Psoas muscle (tissue), 7 donors: ENCODE measurements at regions not wholly inside any gene's neighbourhood (a gene's known extent, or its start where the extent isn't known, plus 50 kb on each side); places are given as distances from the start of the nearest gene placed in this dataset.

Source experiments
- ATAC-seq, 4 donors: fragments of 200-7000 bp; cut with Tn5 transposase; one replicate each; pipeline ENCODE4 v1.9.1; 2020; ENCODE audit warnings: moderate library complexity in 3 of 4, mild to moderate bottlenecking in 2 of 4
- DNase-seq, 2 donors: peaks; one replicate each; pipeline ENCODE4 v3.0.0-alpha.2; 2020
- H3K27ac ChIP-seq: fragments of 200-600 bp; one replicate; pipeline ENCODE4 v1.8.0; 2022
- H3K27me3 ChIP-seq, 3 donors: fragments of 200-600 bp in 1 of 3; one replicate each; pipeline versions ENCODE4 v1.6.1 to v1.8.0; 2013 to 2022; ENCODE audit warnings: low read length in 2 of 3, mild to moderate bottlenecking in 2 of 3, moderate library complexity in 1 of 3; ENCODE audit not compliant: insufficient read depth in 3 of 3
- H3K36me3 ChIP-seq, 2 donors: fragments of 200-600 bp in 1 of 2; one replicate each; pipeline versions ENCODE4 v1.6.1 to v1.8.0; 2013 to 2022; ENCODE audit warnings: low read depth in 1 of 2, mild to moderate bottlenecking in 1 of 2, moderate library complexity in 1 of 2; ENCODE audit not compliant: insufficient read depth in 1 of 2
- H3K4me1 ChIP-seq: fragments of 200-600 bp; one replicate; pipeline ENCODE4 v1.8.0; 2022
- H3K4me3 ChIP-seq: fragments of 200-600 bp; one replicate; pipeline ENCODE4 v1.8.0; 2022; ENCODE audit warnings: mild to moderate bottlenecking
- H3K9me3 ChIP-seq: fragments of 200-600 bp; one replicate; pipeline ENCODE4 v1.8.0; 2022
- WGBS, 3 donors: extraction: QIAGEN DNeasy Blood & Tissue Kit; methylation state at CpG; one replicate each; pipeline versions ENCODE4 v1.1.6 to v1.1.7; 2013; 5-methylcytosine and 5-hydroxymethylcytosine counted together
- intact Hi-C, 2 donors: fragments of 100-400 bp; cut with DNase I; formaldehyde crosslinking; loops; one replicate each; pipeline versions ENCODE4 v1.11.0 to v1.14.2; 2022
- TF ChIP-seq, protein P1 (sequence below): fragments of 200-600 bp; IDR thresholded peaks from one replicate; pipeline ENCODE4 v1.8.0; 2022; ENCODE audit warnings: antibody characterized with exemption
- donor health status: healthy with polysubstance abuse.
- donor health status: DM: no; HTN: no; CAD: no; lungs with moderate emphysema.
- donor health status: Bipolar disorder and iron deficiency.
- donor health status: healthy.
- donor health status: DM: yes; HTN: yes; CAD: no.
- donor health status: DM: no; HTN: no; CAD: no.
- donor health status: DM: yes; HTN: yes; CAD: no.

- peaks cover 3% of the 10 kb centered on the region for H3K9me3 ChIP-seq
- DNase-seq (no peak), ATAC-seq (no peak)
- no peaks in the 10 kb centered on the region for H3K4me1 ChIP-seq
- H3K27me3 ChIP-seq, result no peaks in the 10 kb centered on the region
- intact Hi-C loops, result no loop called here
- no peak overlapping the region for H3K27ac ChIP-seq
- H3K36me3 ChIP-seq, result no peaks in the 10 kb centered on the region
- TF ChIP-seq, protein P1, sequence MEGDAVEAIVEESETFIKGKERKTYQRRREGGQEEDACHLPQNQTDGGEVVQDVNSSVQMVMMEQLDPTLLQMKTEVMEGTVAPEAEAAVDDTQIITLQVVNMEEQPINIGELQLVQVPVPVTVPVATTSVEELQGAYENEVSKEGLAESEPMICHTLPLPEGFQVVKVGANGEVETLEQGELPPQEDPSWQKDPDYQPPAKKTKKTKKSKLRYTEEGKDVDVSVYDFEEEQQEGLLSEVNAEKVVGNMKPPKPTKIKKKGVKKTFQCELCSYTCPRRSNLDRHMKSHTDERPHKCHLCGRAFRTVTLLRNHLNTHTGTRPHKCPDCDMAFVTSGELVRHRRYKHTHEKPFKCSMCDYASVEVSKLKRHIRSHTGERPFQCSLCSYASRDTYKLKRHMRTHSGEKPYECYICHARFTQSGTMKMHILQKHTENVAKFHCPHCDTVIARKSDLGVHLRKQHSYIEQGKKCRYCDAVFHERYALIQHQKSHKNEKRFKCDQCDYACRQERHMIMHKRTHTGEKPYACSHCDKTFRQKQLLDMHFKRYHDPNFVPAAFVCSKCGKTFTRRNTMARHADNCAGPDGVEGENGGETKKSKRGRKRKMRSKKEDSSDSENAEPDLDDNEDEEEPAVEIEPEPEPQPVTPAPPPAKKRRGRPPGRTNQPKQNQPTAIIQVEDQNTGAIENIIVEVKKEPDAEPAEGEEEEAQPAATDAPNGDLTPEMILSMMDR, result no peak
- H3K4me3 ChIP-seq, result no peak overlapping the region
- 88 to 100% (median 93%) methylated on average over 1 of the region's 1 CpG for WGBS, 3 donors
Observed at GRCh38 chr10:43983856-43984271, 335.2 kb upstream of the ZNF32 start.

DNA sequence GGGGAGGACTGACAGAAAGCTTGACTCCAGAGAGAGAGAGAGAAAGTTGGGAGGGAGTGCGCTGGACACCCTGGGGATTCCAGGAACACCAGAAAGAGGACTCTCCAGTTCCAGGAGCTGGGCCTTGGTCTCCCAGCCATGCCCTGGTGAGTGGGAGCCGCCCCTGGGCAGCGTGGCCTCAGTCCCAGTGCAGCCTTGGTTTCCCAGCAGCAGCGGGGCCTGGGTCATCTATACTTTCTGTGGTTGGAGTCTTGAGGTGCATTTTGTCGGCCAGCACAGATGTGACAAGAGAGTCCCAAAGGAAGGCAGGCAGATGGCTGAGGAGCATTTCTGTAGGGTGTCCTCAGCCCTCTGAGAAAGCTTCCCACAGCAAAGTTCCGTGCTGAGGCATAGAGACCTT is 334.7 kb upstream of the ZNF32 start:
- Histone ChIP-seq H3K4me1 (no peaks in the 10 kb centered on the region), H3K27me3 (no peaks in the 10 kb centered on the region), H3K4me3 (no peak overlapping the region), H3K36me3 (no peaks in the 10 kb centered on the region), H3K9me3 (peaks cover 3% of the 10 kb centered on the region), H3K27ac (no peak overlapping the region)
- WGBS, 3 donors, result 90 to 94% (median 94%) methylated on average over 6 of the region's 6 CpGs
- intact Hi-C loops, result no loop called here
- TF ChIP-seq, protein P1, result no peak
- ATAC-seq, result no peak
- DNase-seq, result no peak

- peaks cover 3% of the 10 kb centered on the region for H3K9me3 ChIP-seq
- TF ChIP-seq, protein P1, result no peak
- no peak overlapping the region for H3K27ac ChIP-seq
- intact Hi-C loops, result no loop called here
- ATAC-seq (no peak), DNase-seq (no peak)
- no peaks in the 10 kb centered on the region for H3K4me1 ChIP-seq
- WGBS, 3 donors, result 72 to 87% (median 75%) methylated on average over 3 of the region's 3 CpGs
- no peaks in the 10 kb centered on the region for H3K36me3 ChIP-seq
- no peak overlapping the region for H3K4me3 ChIP-seq
- H3K27me3 ChIP-seq, result no peaks in the 10 kb centered on the region
Observed at GRCh38 chr10:43982250-43982649, 333.6 kb upstream of the ZNF32 start.

- no peak for ATAC-seq
Observed at GRCh38 chr10:43981696-43982095, 333.0 kb upstream of the ZNF32 start.

GRCh38 chr10:43981232-43981631 is 332.6 kb upstream of the ZNF32 start:
- ATAC-seq (no peak), DNase-seq (no peak)
- Histone ChIP-seq H3K9me3 (no peaks in the 10 kb centered on the region), H3K27ac (no peak overlapping the region), H3K4me3 (no peak overlapping the region), H3K36me3 (no peaks in the 10 kb centered on the region), H3K27me3 (no peaks in the 10 kb centered on the region), H3K4me1 (no peaks in the 10 kb centered on the region)
- WGBS, 3 donors, result 68 to 83% (median 75%) methylated on average over 1 of the region's 1 CpG
- TF ChIP-seq, protein P1, result no peak
- intact Hi-C loops, result no loop called here

More at GRCh38 chr10:43981696-43982095, 333.0 kb upstream of the ZNF32 start:
- Histone ChIP-seq H3K4me1 (no peaks in the 10 kb centered on the region), H3K9me3 (no peaks in the 10 kb centered on the region), H3K27me3 (no peaks in the 10 kb centered on the region), H3K36me3 (no peaks in the 10 kb centered on the region), H3K27ac (no peak overlapping the region), H3K4me3 (no peak overlapping the region)
- intact Hi-C loops, result no loop called here
- DNase-seq, result no peak
- TF ChIP-seq, protein P1, result no peak
- WGBS, 3 donors, result 88 to 97% (median 90%) methylated on average over 2 of the region's 2 CpGs
